NCI-H2029 treated with DMSO at 0.1 percent for 48 hours (cell line): ENCODE measurements at regions not wholly inside any gene's neighbourhood (a gene's known extent, or its start where the extent isn't known, plus 50 kb on each side); places are given as distances from the start of the nearest gene placed in this dataset.
"Not testable (repeated sequence)": the region's sequence is repeated elsewhere in the genome, so short reads cannot be mapped to it uniquely, and the experiment has no call there.

Source experiments
- DNase-seq: peaks from one replicate; lab custom pipeline; 2025; lab: John Stamatoyannopoulos, UW

- no peak for DNase-seq
These were observed 184.7 kb downstream of the C16orf95 start for GRCh38 chr16:87132361-87133014.

- no peak for DNase-seq
These were observed 183.9 kb downstream of the C16orf95 start for GRCh38 chr16:87133112-87133850.

GRCh38 chr16:87133966-87134627 is 183.1 kb downstream of the C16orf95 start:
- DNase-seq = no peak

DNA sequence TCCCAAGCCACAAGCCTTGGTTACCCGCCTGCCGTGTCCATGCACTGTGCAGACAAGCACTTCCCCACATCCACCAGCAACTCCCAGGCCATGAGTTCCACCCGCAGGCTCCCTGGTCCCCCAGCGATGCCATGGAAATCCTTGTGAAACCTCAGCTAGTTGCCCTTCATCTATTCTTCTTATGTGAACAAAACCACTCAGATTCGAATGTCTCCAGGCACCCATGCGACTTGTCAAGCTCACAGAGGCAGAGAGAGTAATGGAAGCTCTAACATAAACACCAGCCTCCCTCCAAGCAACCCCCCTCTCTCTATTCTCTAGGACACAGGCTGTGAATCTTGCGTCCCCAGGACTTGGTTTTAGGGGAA is 182.6 kb downstream of the C16orf95 start:
- no peak for DNase-seq

- DNase-seq = no peak
These were observed 181.8 kb downstream of the C16orf95 start for GRCh38 chr16:87135246-87136030.

DNA sequence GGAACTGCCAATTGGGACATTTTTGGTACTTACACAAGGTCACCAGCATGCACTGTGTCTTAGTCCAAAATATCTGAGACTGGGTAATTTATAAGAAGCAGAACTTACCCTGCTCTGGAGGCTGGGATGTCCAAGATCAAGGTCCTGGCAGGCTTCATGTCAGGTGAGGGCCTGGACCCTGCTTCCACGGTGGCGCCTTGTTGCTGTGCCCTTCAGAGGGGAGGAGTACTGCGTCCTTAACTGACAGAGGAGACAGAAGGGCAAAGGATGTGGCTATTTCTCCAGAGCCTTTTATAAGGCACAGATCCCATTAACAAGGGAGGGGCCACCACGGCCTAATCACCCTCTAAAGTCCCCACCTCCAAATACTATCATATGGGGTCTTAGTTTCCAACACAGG is 178.9 kb downstream of the C16orf95 start:
- DNase-seq = no peak

GRCh38 chr16:87138738-87139267 is 178.4 kb downstream of the C16orf95 start:
- no peak for DNase-seq

- DNase-seq = no peak
These were observed 176.7 kb downstream of the C16orf95 start for GRCh38 chr16:87140211-87141200.

GRCh38 chr16:87141402-87141801 is 175.8 kb downstream of the C16orf95 start:
- DNase-seq = no peak

- DNase-seq = no peak
These were observed 173.5 kb downstream of the C16orf95 start for GRCh38 chr16:87143661-87144121.

GRCh38 chr16:87144232-87144631 is 173.0 kb downstream of the C16orf95 start:
- DNase-seq = no peak

- DNase-seq = no peak
These were observed 171.7 kb downstream of the C16orf95 start for GRCh38 chr16:87145181-87146176.

DNA sequence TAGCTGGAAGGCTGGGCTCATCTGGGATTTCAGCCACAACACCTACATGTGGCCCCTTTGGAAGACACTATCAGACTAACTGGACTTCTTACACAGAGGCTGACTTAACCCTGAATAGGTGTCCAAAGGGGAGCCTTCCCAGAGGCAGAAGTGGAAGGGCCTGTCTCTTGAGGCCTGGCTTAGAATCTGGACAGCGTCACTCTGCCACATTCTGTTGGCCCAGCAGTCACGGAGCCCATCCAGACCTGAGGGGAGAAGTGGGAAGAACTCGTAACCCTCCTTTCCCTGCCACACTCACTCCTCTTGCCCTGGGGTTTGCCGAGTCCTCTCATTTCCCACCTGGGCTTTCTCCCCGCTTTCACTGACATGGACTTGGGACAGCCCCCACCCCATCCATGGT is 170.5 kb downstream of the C16orf95 start:
- no peak for DNase-seq

- no peak for DNase-seq
These were observed 168.1 kb downstream of the C16orf95 start for GRCh38 chr16:87149051-87149450.

GRCh38 chr16:87150262-87150661 is 166.9 kb downstream of the C16orf95 start:
- DNase-seq = no peak

GRCh38 chr16:87150681-87151280 is 166.4 kb downstream of the C16orf95 start:
- DNase-seq = no peak

- DNase-seq = no peak
These were observed 164.9 kb downstream of the C16orf95 start for GRCh38 chr16:87152221-87152755.

DNA sequence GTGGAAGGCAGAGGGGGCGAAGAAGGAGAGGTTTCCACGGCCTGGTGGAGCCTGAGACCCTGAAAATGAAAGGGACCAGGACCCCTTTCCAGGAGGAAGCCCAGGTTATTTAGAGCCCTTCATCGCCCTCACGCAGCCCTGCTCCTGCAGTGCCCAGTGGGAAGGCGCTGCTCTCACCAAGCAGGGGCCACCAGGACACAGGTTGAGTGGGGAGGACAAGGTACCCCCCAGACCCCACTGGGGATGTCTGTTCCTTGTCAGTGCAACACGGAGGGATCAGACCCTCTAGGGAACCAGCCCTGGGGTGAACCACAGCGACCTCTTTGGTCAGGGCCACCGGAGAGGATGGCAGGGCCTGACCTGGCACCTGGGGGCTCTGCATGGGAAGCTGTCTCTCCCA is 163.9 kb downstream of the C16orf95 start:
- DNase-seq = no peak

GRCh38 chr16:87155315-87155714 is 161.9 kb downstream of the C16orf95 start:
- not testable (repeated sequence) for DNase-seq
